Esophagus squamous epithelium (tissue), 4 donors: ENCODE measurements at regions not wholly inside any gene's neighbourhood (a gene's known extent, or its start where the extent isn't known, plus 50 kb on each side); places are given as distances from the start of the nearest gene placed in this dataset.

ENCODE experiments used
- POLR2A ChIP-seq, 4 donors: fragments of 450-650 bp; IDR thresholded peaks; one replicate each; pipeline ENCODE4 v1.6.1; 2017; ENCODE audit warnings: antibody characterized with exemption in 4 of 4, mild to moderate bottlenecking in 4 of 4, moderate library complexity in 3 of 4
- TF ChIP-seq, protein P1 (sequence below), 6 experiments: fragments of 450-650 bp in 4 of 6; fragments of 200-600 bp in 2 of 6; sonication (generic) in 2 of 6; IDR thresholded peaks; one replicate each; pipeline ENCODE4 v1.5.1; 2016 to 2019; ENCODE audit warnings: antibody characterized with exemption in 6 of 6, mild to moderate bottlenecking in 4 of 6, moderate library complexity in 4 of 6

- TF ChIP-seq, protein P1, sequence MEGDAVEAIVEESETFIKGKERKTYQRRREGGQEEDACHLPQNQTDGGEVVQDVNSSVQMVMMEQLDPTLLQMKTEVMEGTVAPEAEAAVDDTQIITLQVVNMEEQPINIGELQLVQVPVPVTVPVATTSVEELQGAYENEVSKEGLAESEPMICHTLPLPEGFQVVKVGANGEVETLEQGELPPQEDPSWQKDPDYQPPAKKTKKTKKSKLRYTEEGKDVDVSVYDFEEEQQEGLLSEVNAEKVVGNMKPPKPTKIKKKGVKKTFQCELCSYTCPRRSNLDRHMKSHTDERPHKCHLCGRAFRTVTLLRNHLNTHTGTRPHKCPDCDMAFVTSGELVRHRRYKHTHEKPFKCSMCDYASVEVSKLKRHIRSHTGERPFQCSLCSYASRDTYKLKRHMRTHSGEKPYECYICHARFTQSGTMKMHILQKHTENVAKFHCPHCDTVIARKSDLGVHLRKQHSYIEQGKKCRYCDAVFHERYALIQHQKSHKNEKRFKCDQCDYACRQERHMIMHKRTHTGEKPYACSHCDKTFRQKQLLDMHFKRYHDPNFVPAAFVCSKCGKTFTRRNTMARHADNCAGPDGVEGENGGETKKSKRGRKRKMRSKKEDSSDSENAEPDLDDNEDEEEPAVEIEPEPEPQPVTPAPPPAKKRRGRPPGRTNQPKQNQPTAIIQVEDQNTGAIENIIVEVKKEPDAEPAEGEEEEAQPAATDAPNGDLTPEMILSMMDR (IDR thresholded peaks at IDR 0.05) = peak in 1 of 6 experiments; percentile 6
- no peak for TF ChIP-seq POLR2A (IDR thresholded peaks at IDR 0.05)
Observed at GRCh38 chr1:29709704-29710280, 473.5 kb downstream of the PTPRU start.
